Liver (tissue), 7 donors: ENCODE measurements at regions not wholly inside any gene's neighbourhood (a gene's known extent, or its start where the extent isn't known, plus 50 kb on each side); places are given as distances from the start of the nearest gene placed in this dataset.

ENCODE experiments used
- DNase-seq: peaks from one replicate; pipeline ENCODE4 v3.0.0-alpha.2; 2017; ENCODE audit warnings: low spot score
- H3K27ac ChIP-seq, 2 donors: one replicate each; pipeline ENCODE4 v1.7.0; 2013; ENCODE audit warnings: inconsistent platforms in 2 of 2, low read length in 2 of 2, control low read depth in 1 of 2, low read depth in 1 of 2, mild to moderate bottlenecking in 1 of 2
- H3K27me3 ChIP-seq, 4 donors: one replicate each; pipeline versions ENCODE4 v1.6.1 to v1.7.0; 2013; ENCODE audit warnings: low read length in 3 of 4, inconsistent platforms in 1 of 4, mild to moderate bottlenecking in 1 of 4, moderate library complexity in 1 of 4; ENCODE audit not compliant: control insufficient read depth in 4 of 4, insufficient read depth in 4 of 4
- H3K36me3 ChIP-seq, 4 donors: one replicate each; pipeline versions ENCODE4 v1.6.1 to v1.7.0; 2013; ENCODE audit warnings: low read length in 3 of 4, mild to moderate bottlenecking in 3 of 4, low read depth in 1 of 4, moderate library complexity in 1 of 4; ENCODE audit not compliant: control insufficient read depth in 4 of 4, insufficient read depth in 3 of 4
- H3K4me1 ChIP-seq, 4 donors: one replicate each; pipeline versions ENCODE4 v1.6.1 to v1.7.0; 2013; ENCODE audit warnings: low read length in 3 of 4, mild to moderate bottlenecking in 3 of 4, moderate library complexity in 1 of 4; ENCODE audit not compliant: control insufficient read depth in 4 of 4, insufficient read depth in 4 of 4
- H3K4me3 ChIP-seq, 3 donors: one replicate each; pipeline versions ENCODE4 v1.6.1 to v1.7.0; 2013; ENCODE audit warnings: low read length in 3 of 3, control low read depth in 1 of 3, low read depth in 1 of 3, mild to moderate bottlenecking in 1 of 3
- H3K9ac ChIP-seq, 2 donors: one replicate each; pipeline ENCODE4 v1.7.0; 2013; ENCODE audit warnings: low read length in 2 of 2, mild to moderate bottlenecking in 2 of 2, moderate library complexity in 2 of 2, control low read depth in 1 of 2, low read depth in 1 of 2
- H3K9me3 ChIP-seq, 4 donors: one replicate each; pipeline versions ENCODE4 v1.6.1 to v1.7.0; 2013; ENCODE audit warnings: low read length in 3 of 4; ENCODE audit not compliant: control insufficient read depth in 4 of 4
- FOXA1 ChIP-seq: IDR thresholded peaks from 2 replicates; pipeline ENCODE4 v1.6.1; 2016; ENCODE audit warnings: antibody characterized with exemption
- HNF4A ChIP-seq, 2 donors: conservative IDR thresholded peaks; 2 replicates each; pipeline ENCODE4 v1.6.1; 2016; ENCODE audit warnings: antibody characterized with exemption in 2 of 2, mild to moderate bottlenecking in 2 of 2
- HNF4G ChIP-seq: IDR thresholded peaks from 2 replicates; pipeline ENCODE4 v1.6.1; 2016; ENCODE audit warnings: antibody characterized with exemption
- JUND ChIP-seq, 2 donors: IDR thresholded peaks; 2 replicates each; pipeline ENCODE4 v1.6.1; 2016; ENCODE audit warnings: antibody characterized with exemption in 2 of 2
- NR2F2 ChIP-seq: IDR thresholded peaks from 2 replicates; pipeline ENCODE4 v1.6.1; 2016; ENCODE audit warnings: antibody characterized with exemption
- RAD21 ChIP-seq, 2 donors: IDR thresholded peaks; 2 replicates each; pipeline ENCODE4 v1.6.1; 2016; ENCODE audit warnings: antibody characterized with exemption in 2 of 2, mild to moderate bottlenecking in 2 of 2
- REST ChIP-seq: IDR thresholded peaks from 2 replicates; pipeline ENCODE4 v1.6.1; 2016; ENCODE audit warnings: antibody characterized with exemption, mild to moderate bottlenecking
- SP1 ChIP-seq: IDR thresholded peaks from 2 replicates; pipeline ENCODE4 v1.6.1; 2018; ENCODE audit warnings: antibody characterized with exemption, mild to moderate bottlenecking
- YY1 ChIP-seq: IDR thresholded peaks from 2 replicates; pipeline ENCODE4 v1.6.1; 2016; ENCODE audit warnings: antibody characterized with exemption, mild to moderate bottlenecking
- WGBS: extraction: QIAGEN DNeasy Blood & Tissue Kit; methylation state at CpG from one replicate; pipeline ENCODE4 v1.1.7; 2013; 5-methylcytosine and 5-hydroxymethylcytosine counted together
- TF ChIP-seq, protein P1 (sequence below): IDR thresholded peaks from 2 replicates; pipeline ENCODE4 v1.6.1; 2016; ENCODE audit warnings: antibody characterized with exemption
- donor health status: healthy.
- donor health status: healthy.
- donor health status: healthy.
- donor health status: healthy.

GRCh38 chr20:50328996-50329898 lies 138.6 kb downstream of the CEBPB start (continued):
- TF ChIP-seq YY1 = no peak
- TF ChIP-seq, protein P1, sequence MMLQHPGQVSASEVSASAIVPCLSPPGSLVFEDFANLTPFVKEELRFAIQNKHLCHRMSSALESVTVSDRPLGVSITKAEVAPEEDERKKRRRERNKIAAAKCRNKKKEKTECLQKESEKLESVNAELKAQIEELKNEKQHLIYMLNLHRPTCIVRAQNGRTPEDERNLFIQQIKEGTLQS = no peak
- no peak for TF ChIP-seq SP1

DNA sequence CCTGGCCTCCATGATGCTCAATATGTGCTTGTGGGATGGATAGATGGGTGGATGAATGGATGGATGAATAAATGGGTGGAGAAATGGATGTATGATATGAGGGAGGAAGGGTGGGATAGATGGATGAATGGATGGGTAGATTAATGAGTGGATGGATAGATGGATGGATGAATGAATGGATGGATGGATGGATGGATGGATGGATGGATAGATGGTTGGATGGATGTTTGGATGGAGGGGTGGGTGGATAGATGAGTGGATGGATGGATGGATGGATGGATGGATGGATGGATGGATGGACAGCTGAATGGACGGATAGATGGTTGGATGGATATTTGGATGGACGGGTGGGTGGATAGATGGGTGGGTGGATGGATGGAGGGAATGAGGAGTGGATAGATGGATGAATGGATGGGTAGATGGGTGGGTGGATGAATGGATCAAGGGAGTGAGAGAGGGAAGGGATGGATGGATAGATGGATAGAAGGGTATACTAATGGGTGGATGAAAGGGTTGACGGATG lies 139.4 kb downstream of the CEBPB start:
- WGBS = 94% methylated on average over 3 of the region's 3 CpGs
- Histone ChIP-seq H3K9ac (no peak overlapping the region), H3K27me3 (no peaks in the 10 kb centered on the region), H3K9me3 (no peaks in the 10 kb centered on the region), H3K4me3 (no peak overlapping the region), H3K36me3 (no peaks in the 10 kb centered on the region), H3K27ac (no peak overlapping the region), H3K4me1 (peaks cover 8 to 16% (median 12%) of the 10 kb centered on the region in 4 donors)
- DNase-seq = no peak
- no peak for TF ChIP-seq NR2F2
- TF ChIP-seq REST = no peak
- TF ChIP-seq FOXA1 = no peak
- no peak for TF ChIP-seq HNF4A (conservative IDR thresholded peaks at IDR 0.05)
- TF ChIP-seq HNF4G = no peak

DNA sequence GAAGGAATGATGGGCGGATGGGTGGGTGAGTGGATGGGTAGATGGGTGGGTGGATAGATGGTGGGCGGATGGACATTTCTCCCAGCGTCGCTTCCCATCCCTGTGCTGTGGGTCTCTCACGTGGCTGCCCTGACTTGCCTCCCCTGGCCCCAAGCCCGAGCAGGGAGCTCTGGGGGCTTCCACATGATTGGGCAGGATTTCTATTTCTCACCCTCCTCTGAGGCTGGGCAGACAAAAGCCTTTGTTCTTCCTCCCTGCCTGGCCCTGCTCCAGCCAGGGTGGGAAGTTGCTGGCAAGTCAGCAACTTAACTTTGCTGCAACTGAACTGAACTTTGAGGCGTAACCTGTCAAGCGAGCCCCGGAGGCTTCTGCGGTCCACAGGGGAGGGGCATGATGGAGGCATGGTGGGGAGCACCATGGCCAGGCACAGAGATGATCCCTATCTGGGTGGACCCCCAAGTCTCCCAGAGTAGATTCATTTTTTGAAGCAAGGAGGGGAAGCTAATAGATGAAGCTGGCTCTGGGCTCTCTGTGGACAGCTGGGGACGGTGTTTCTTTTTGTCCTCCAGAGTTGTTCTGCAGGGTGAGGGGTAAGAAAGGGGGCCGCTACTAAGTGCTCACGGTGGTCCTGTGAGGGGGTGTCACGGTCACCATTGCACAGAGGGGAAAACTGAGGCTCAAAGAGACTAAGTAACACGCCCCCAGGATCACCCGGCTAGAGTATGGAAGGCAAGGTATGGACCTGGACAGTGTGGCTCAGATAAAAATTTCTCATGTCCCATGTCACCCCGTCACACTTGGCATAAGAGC lies 140.1 kb downstream of the CEBPB start:
- Histone ChIP-seq H3K27me3 (no peaks in the 10 kb centered on the region), H3K9me3 (no peaks in the 10 kb centered on the region), H3K27ac (no peak overlapping the region), H3K9ac (no peak overlapping the region), H3K4me3 (no peak overlapping the region), H3K4me1 (peaks cover 8 to 16% (median 12%) of the 10 kb centered on the region in 4 donors), H3K36me3 (no peaks in the 10 kb centered on the region)
- 78% methylated on average over 17 of the region's 17 CpGs for WGBS
- no peak for DNase-seq
- TF ChIP-seq REST = no peak
- TF ChIP-seq JUND (IDR thresholded peaks at IDR 0.05) = no peak
- no peak for TF ChIP-seq RAD21 (IDR thresholded peaks at IDR 0.05)
